B cell (primary cell): ENCODE measurements at regions not wholly inside any gene's neighbourhood (a gene's known extent, or its start where the extent isn't known, plus 50 kb on each side); places are given as distances from the start of the nearest gene placed in this dataset.

ENCODE experiments used
- ATAC-seq: fragments of 200-7000 bp; cut with Tn5 transposase; one replicate; pipeline ENCODE4 v1.10.0; 2021; ENCODE audit warnings: low read depth, mild to moderate bottlenecking, moderate number of reproducible peaks, moderate library complexity
- CTCF ChIA-PET: fragments of 350-600 bp; sonication (Branson Sonifier 250); formaldehyde crosslinking; loops from one replicate; lab custom pipeline; 2021; ENCODE audit warnings: antibody characterized with exemption, inconsistent platforms; lab: Charles Lee
- POLR2A ChIA-PET: fragments of 350-600 bp; sonication (Branson Sonifier 250); formaldehyde crosslinking; loops from one replicate; lab custom pipeline; 2021; ENCODE audit warnings: antibody characterized with exemption; lab: Charles Lee
- DNase-seq: peaks from one replicate; pipeline ENCODE4 v3.0.0; 2013
- H2AFZ ChIP-seq: 2 replicates; pipeline ENCODE4 v1.6.1; 2012; ENCODE audit warnings: mild to moderate bottlenecking, low read depth, low read length; ENCODE audit not compliant: insufficient read depth, poor library complexity, severe bottlenecking
- H3K27ac ChIP-seq, 2 donors: 1 replicate in 1 of 2; 2 replicates in 1 of 2; pipeline ENCODE4 v1.5.1; 2012 to 2013; ENCODE audit warnings: low read length in 2 of 2, mild to moderate bottlenecking in 2 of 2, moderate library complexity in 1 of 2
- H3K27me3 ChIP-seq, 4 experiments: fragments of 200-600 bp in 1 of 4; sonication (generic) in 1 of 4; replicated peaks in 1 of 4; 1 replicate in 2 of 4; 2 replicates in 2 of 4; pipeline versions ENCODE4 v1.6.1 to v1.7.0; 2013 to 2016; ENCODE audit warnings: low read length in 3 of 4, mild to moderate bottlenecking in 2 of 4, mixed read lengths in 1 of 4, moderate library complexity in 1 of 4; ENCODE audit not compliant: insufficient read depth in 4 of 4, control insufficient read depth in 3 of 4; ENCODE audit errors: control extremely low read depth in 1 of 4
- H3K36me3 ChIP-seq, 2 experiments: replicated peaks in 1 of 2; 1 replicate in 1 of 2; 2 replicates in 1 of 2; pipeline versions ENCODE4 v1.6.1 to v1.7.1; 2013; ENCODE audit warnings: low read length in 1 of 2; ENCODE audit not compliant: insufficient read depth in 2 of 2, control insufficient read depth in 1 of 2; ENCODE audit errors: control extremely low read depth in 1 of 2, extremely low read depth in 1 of 2
- H3K4me1 ChIP-seq, 2 donors: fragments of 200-600 bp in 1 of 2; sonication (generic) in 1 of 2; 1 replicate in 1 of 2; 2 replicates in 1 of 2; pipeline versions ENCODE4 v1.5.1 to v1.6.1; 2013 to 2017; ENCODE audit warnings: low read length in 2 of 2; ENCODE audit not compliant: control insufficient read depth in 2 of 2, insufficient read depth in 2 of 2
- H3K4me2 ChIP-seq: replicated peaks from 2 replicates; pipeline ENCODE3; 2012; ENCODE audit warnings: mild to moderate bottlenecking, low read depth, low read length; ENCODE audit not compliant: poor library complexity, severe bottlenecking
- H3K4me3 ChIP-seq, 5 experiments: fragments of 200-600 bp in 1 of 5; sonication (generic) in 1 of 5; 1 replicate in 3 of 5; 2 replicates in 2 of 5; pipeline versions ENCODE4 v1.5.1 to v1.7.0; 2011 to 2016; ENCODE audit warnings: low read length in 4 of 5, mild to moderate bottlenecking in 4 of 5, low read depth in 2 of 5, control low read depth in 1 of 5, moderate library complexity in 1 of 5; ENCODE audit not compliant: insufficient read depth in 1 of 5; ENCODE audit errors: control extremely low read depth in 1 of 5, extremely low read depth in 1 of 5
- H3K79me2 ChIP-seq: fragments of 200-600 bp; sonication (generic); one replicate; pipeline ENCODE4 v1.6.0; 2016; ENCODE audit warnings: low read length; ENCODE audit not compliant: control insufficient read depth, insufficient read depth
- H3K9ac ChIP-seq: fragments of 200-600 bp; sonication (generic); 2 replicates; pipeline ENCODE4 v1.6.1; 2017; ENCODE audit warnings: mild to moderate bottlenecking, low read length, moderate library complexity
- H3K9me3 ChIP-seq, 3 donors: one replicate each; pipeline versions ENCODE4 v1.6.1 to v1.7.1; 2013; ENCODE audit warnings: low read length in 2 of 3; ENCODE audit not compliant: control insufficient read depth in 2 of 3, insufficient read depth in 1 of 3; ENCODE audit errors: control extremely low read depth in 1 of 3
- H4K20me1 ChIP-seq: 2 replicates; pipeline ENCODE4 v1.6.0; 2012; ENCODE audit warnings: mild to moderate bottlenecking, low read length; ENCODE audit not compliant: insufficient read depth, control insufficient read depth, poor library complexity, severe bottlenecking
- H3K27ac Mint-ChIP-seq: one replicate; pipeline ENCODE4 v1.8.0; 2021; ENCODE audit warnings: mixed read lengths
- H3K27me3 Mint-ChIP-seq: one replicate; pipeline ENCODE4 v1.8.0; 2021; ENCODE audit warnings: mixed read lengths
- H3K4me1 Mint-ChIP-seq: one replicate; pipeline ENCODE4 v1.8.0; 2021; ENCODE audit warnings: mixed read lengths
- H3K4me3 Mint-ChIP-seq: one replicate; pipeline ENCODE4 v1.8.0; 2021; ENCODE audit warnings: mixed read lengths
- H3K9me3 Mint-ChIP-seq: one replicate; pipeline ENCODE4 v1.8.0; 2022; ENCODE audit warnings: mixed read lengths; ENCODE audit not compliant: insufficient read depth
- CTCF ChIP-seq: fragments of 200-600 bp; IDR thresholded peaks from one replicate; pipeline ENCODE4 v1.8.0; 2022; ENCODE audit warnings: antibody characterized with exemption, mild to moderate bottlenecking
- EZH2 ChIP-seq: IDR thresholded peaks from 2 replicates; pipeline ENCODE4 v1.6.1; 2012; ENCODE audit warnings: borderline replicate concordance, low read depth, mild to moderate bottlenecking, moderate library complexity, low read length; ENCODE audit not compliant: insufficient read depth, poor library complexity, severe bottlenecking
- WGBS: methylation state at CpG from one replicate; pipeline ENCODE4 v1.1.5; 2013; ENCODE audit warnings: missing lambda C conversion rate; ENCODE audit not compliant: insufficient coverage; 5-methylcytosine and 5-hydroxymethylcytosine counted together
- intact Hi-C: fragments of 100-400 bp; cut with micrococcal nuclease; formaldehyde crosslinking; loops from one replicate; pipeline ENCODE4 v1.10.0; 2022

- Mint-ChIP-seq H3K27me3 (peaks cover 15% of the 10 kb centered on the region), H3K4me1 (no peaks in the 10 kb centered on the region), H3K4me3 (no peak overlapping the region), H3K9me3 (no peaks in the 10 kb centered on the region), H3K27ac (no peak overlapping the region)
- peaks cover 0 to 3% (median 0%) of the 10 kb centered on the region in 4 experiments for H3K27me3 ChIP-seq
- ChIA-PET POLR2A (no interaction called here), CTCF (no interaction called here)
- ATAC-seq (no peak), DNase-seq (no peak)
- H4K20me1 ChIP-seq, result no peaks in the 10 kb centered on the region
- TF ChIP-seq EZH2, result no peak
- no peak for TF ChIP-seq CTCF
- 84% methylated on average over 2 of the region's 4 CpGs for WGBS
- no peak overlapping the region for H3K9ac ChIP-seq
- intact Hi-C loops, result no loop called here
- no peaks in the 10 kb centered on the region for H3K79me2 ChIP-seq
- no peak overlapping the region for H3K4me2 ChIP-seq
- H2AFZ ChIP-seq, result no peak overlapping the region
- no peaks in the 10 kb centered on the region for H3K4me1 ChIP-seq
- no peaks in the 10 kb centered on the region for H3K36me3 ChIP-seq
- no peak overlapping the region for H3K27ac ChIP-seq
- no peaks in the 10 kb centered on the region for H3K9me3 ChIP-seq
- no peak overlapping the region for H3K4me3 ChIP-seq
Observed at GRCh38 chr5:158164296-158165047, 305.5 kb upstream of the CLINT1 start.

- Histone ChIP-seq H3K79me2 (no peaks in the 10 kb centered on the region), H2AFZ (no peak overlapping the region), H4K20me1 (no peaks in the 10 kb centered on the region), H3K9me3 (no peaks in the 10 kb centered on the region), H3K4me1 (no peaks in the 10 kb centered on the region), H3K4me2 (no peak overlapping the region), H3K27me3 (peaks cover 0 to 3% (median 0%) of the 10 kb centered on the region in 4 experiments), H3K36me3 (no peaks in the 10 kb centered on the region), H3K27ac (no peak overlapping the region), H3K9ac (no peak overlapping the region), H3K4me3 (no peak overlapping the region)
- H3K27ac Mint-ChIP-seq, result no peak overlapping the region
- intact Hi-C loops, result no loop called here
- ATAC-seq, result no peak
- ChIA-PET POLR2A (no interaction called here), CTCF (interaction anchor here (0.6 kb wide), 1 partner anchor 439 kb away, joined by 4 read pairs; no protein-coding TSS in a partner anchor)
- peaks cover 19% of the 10 kb centered on the region for H3K27me3 Mint-ChIP-seq
- H3K4me3 Mint-ChIP-seq, result no peak overlapping the region
- DNase-seq, result no peak
- H3K4me1 Mint-ChIP-seq, result no peaks in the 10 kb centered on the region
- no peak for TF ChIP-seq CTCF
- no peak for TF ChIP-seq EZH2
- no peaks in the 10 kb centered on the region for H3K9me3 Mint-ChIP-seq
- 95% methylated on average over 4 of the region's 9 CpGs for WGBS
Observed at GRCh38 chr5:158163451-158164295, 304.7 kb upstream of the CLINT1 start.
